ENCODE measurements at regions not wholly inside any gene's neighbourhood (a gene's known extent, or its start where the extent isn't known, plus 50 kb on each side); places are given as distances from the start of the nearest gene placed in this dataset.

DNA sequence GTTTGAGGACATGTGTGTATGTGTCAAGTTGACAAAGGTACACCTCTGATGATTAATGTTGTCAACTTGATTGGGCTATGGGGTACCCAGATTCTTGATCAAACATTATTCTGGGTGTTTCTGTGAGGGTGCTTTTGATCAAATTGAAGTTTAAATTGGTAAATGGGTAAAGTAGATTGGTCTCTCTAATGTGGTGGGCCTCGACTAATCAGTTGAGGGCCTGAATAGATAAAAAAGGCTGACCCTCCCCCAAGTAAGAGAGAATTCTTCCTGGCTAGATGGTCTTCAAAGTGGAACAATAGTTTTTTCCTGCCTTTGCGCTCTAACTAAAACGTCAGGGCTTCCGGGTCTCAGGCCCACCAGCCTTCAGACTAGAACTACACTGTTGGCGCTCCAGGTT is 309.9 kb upstream of the MGMT start:
- DNase-seq (ENCODE audit: extremely low read depth, low read depth), result no peak
- TF ChIP-seq, protein P1, sequence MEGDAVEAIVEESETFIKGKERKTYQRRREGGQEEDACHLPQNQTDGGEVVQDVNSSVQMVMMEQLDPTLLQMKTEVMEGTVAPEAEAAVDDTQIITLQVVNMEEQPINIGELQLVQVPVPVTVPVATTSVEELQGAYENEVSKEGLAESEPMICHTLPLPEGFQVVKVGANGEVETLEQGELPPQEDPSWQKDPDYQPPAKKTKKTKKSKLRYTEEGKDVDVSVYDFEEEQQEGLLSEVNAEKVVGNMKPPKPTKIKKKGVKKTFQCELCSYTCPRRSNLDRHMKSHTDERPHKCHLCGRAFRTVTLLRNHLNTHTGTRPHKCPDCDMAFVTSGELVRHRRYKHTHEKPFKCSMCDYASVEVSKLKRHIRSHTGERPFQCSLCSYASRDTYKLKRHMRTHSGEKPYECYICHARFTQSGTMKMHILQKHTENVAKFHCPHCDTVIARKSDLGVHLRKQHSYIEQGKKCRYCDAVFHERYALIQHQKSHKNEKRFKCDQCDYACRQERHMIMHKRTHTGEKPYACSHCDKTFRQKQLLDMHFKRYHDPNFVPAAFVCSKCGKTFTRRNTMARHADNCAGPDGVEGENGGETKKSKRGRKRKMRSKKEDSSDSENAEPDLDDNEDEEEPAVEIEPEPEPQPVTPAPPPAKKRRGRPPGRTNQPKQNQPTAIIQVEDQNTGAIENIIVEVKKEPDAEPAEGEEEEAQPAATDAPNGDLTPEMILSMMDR (IDR thresholded peaks at IDR 0.05; ENCODE audit: low read depth, low read length), result no peak

- no peak for DNase-seq (ENCODE audit: extremely low read depth, low read depth)
- TF ChIP-seq, protein P1 (IDR thresholded peaks at IDR 0.05; ENCODE audit: low read depth, low read length), result no peak
These were observed 305.9 kb upstream of the MGMT start for GRCh38 chr10:129161150-129161549.

GRCh38 chr10:129163531-129163930 is 303.5 kb upstream of the MGMT start:
- TF ChIP-seq, protein P1 (IDR thresholded peaks at IDR 0.05; ENCODE audit: low read depth, low read length), result no peak
- no peak for DNase-seq (ENCODE audit: extremely low read depth, low read depth)

DNA sequence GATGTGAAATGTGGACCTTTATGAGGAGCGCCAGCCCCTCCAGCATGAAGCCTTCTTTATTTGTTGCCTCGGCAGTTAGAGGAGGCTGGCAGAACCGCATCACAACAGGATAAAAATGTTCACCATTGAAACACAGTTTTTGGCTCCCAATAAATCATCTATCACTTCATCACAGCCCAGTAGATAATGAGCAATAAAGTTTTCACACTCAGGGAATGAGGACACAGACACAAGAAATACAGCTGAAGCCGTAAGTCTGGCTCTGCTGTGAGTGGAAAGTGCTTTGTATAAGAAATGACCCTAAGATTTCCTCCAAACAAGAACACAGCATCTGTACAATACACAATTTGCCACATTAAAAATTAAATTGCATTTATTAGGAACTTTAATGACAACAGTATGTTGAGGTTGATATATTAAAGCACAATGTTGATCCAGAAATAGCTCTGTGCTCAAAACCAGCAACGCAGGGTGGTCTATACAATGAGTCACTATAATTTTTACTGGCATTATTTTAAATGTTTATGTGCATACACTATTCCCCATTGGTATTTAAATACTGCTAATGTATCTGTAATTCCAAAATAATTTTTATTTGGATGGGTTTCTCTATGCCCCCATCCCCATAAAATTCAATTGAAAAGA is 301.8 kb upstream of the MGMT start:
- no peak for DNase-seq (ENCODE audit: extremely low read depth, low read depth)
- TF ChIP-seq, protein P1 (IDR thresholded peaks at IDR 0.05; ENCODE audit: low read depth, low read length), result no peak

- DNase-seq (ENCODE audit: extremely low read depth, low read depth), result no peak
- TF ChIP-seq, protein P1 (IDR thresholded peaks at IDR 0.05; ENCODE audit: low read depth, low read length), result no peak
These were observed 301.3 kb upstream of the MGMT start for GRCh38 chr10:129165770-129166169.

GRCh38 chr10:129168660-129169059 is 298.4 kb upstream of the MGMT start:
- TF ChIP-seq, protein P1 (IDR thresholded peaks at IDR 0.05; ENCODE audit: low read depth, low read length), result no peak

DNA sequence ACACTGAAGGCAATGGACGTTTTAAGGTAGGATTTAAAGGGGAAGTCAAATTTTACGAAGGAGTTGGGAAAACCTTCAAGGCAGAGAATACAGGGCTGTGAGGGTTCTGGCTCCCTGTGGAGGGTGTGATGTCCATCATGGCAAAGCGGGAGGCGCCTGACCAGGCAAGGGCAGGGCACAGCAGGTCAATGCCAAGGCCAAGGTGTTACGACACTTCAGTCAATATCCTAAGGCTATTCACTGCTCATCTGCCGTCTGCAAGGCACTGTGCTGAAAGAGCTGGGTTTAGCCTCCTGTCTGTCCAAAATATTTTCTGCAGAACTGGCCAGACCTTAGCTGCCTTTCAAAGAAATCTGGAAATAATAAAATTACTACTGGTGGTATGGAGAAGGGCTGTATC is 297.9 kb upstream of the MGMT start:
- no peak for DNase-seq (ENCODE audit: extremely low read depth, low read depth)
- TF ChIP-seq, protein P1 (IDR thresholded peaks at IDR 0.05; ENCODE audit: low read depth, low read length), result no peak

More at GRCh38 chr10:129168660-129169059, 298.4 kb upstream of the MGMT start:
- no peak for DNase-seq (ENCODE audit: extremely low read depth, low read depth)
